Right lobe of liver (tissue), 4 donors: ENCODE measurements at regions not wholly inside any gene's neighbourhood (a gene's known extent, or its start where the extent isn't known, plus 50 kb on each side); places are given as distances from the start of the nearest gene placed in this dataset.

Experiments
- CTCF ChIP-seq, 4 donors: fragments of 200-600 bp in 3 of 4; fragments of 450-650 bp in 1 of 4; IDR thresholded peaks; one replicate each; pipeline versions ENCODE4 v1.5.1 to v1.8.0; 2016 to 2022; ENCODE audit warnings: antibody characterized with exemption in 4 of 4, mild to moderate bottlenecking in 2 of 4
- POLR2A ChIP-seq: fragments of 450-650 bp; IDR thresholded peaks from one replicate; pipeline ENCODE4 v1.6.1; 2017; ENCODE audit warnings: antibody characterized with exemption, mild to moderate bottlenecking
- donor health status: DM: no; HTN: no; CAD: no.
- donor health status: DM: no; HTN: no; CAD: no.
- donor health status: DM: no; HTN: yes; CAD: no.

GRCh38 chr2:79219383-79219988 is 59.9 kb upstream of the REG3A start:
- TF ChIP-seq CTCF (IDR thresholded peaks at IDR 0.05) (peak; percentile 55 to 85 (median 80)), POLR2A (no peak)
